ENCODE measurements at regions not wholly inside any gene's neighbourhood (a gene's known extent, or its start where the extent isn't known, plus 50 kb on each side); places are given as distances from the start of the nearest gene placed in this dataset.

DNA sequence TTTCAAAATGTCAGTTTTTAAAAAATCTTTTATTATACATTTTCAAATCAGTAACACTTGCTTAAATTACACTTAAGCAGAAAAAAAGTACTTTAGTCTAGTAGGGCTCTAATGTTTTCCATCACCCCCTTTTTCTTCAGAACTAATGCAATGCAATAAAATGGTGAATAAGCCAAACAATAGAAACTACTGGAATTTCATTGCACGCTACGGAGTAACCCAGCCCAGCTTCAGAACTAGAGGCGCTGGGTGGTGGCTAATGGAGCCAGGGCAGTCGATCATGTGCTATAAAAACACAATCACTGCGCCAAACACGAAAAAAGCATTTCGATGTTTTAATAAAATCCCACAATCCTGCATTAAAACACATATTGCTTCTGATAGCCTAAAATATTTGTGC is 59.9 kb upstream of the ODAD2 start:
- no peaks in the 10 kb centered on the region for H3K9me3 ChIP-seq (replicated peaks; ENCODE audit: control insufficient read depth, insufficient read depth, low read depth, low read length)
- in situ Hi-C loops (cut with MboI) (no loop called here), intact Hi-C loops (cut with micrococcal nuclease) (no loop called here)
- H3K9me1 ChIP-seq (ENCODE audit: control insufficient read depth, insufficient read depth, low read length) = no peaks in the 10 kb centered on the region
- H3K27ac ChIP-seq (ENCODE audit: extremely low read depth, low read depth, low read length) = no peak overlapping the region
- H3K36me3 ChIP-seq (ENCODE audit: control insufficient read depth, insufficient read depth, low read length) = no peaks in the 10 kb centered on the region
- no TSS peak for BruUV-seq (replicated peaks)
- H3K4me1 ChIP-seq (replicated peaks in 1 of 2; ENCODE audit: control insufficient read depth in 2 of 2, insufficient read depth in 2 of 2, low read length in 2 of 2) = no peaks in the 10 kb centered on the region
- H3K79me2 ChIP-seq (ENCODE audit: control insufficient read depth, insufficient read depth, low read length) = no peaks in the 10 kb centered on the region
- FAIRE-seq (no peak), DNase-seq (ENCODE audit: extremely low read depth in 1 of 4, low spot score in 3 of 4) (no peak), ATAC-seq (no peak)
- H4K20me1 ChIP-seq (replicated peaks; ENCODE audit: control insufficient read depth, insufficient read depth, low read length) = no peaks in the 10 kb centered on the region; the same call in 1 of the 2 replicates
- no peak overlapping the region for H3K9ac ChIP-seq (ENCODE audit: insufficient read depth in 1 of 2, low read depth in 2 of 2, low read length in 2 of 2)
- 0% methylated on average over 7 of the region's 7 CpGs for WGBS (ENCODE audit: insufficient coverage, low coverage, missing lambda C conversion rate)
- CTCF ChIA-PET (ENCODE audit: low intra/inter-chr PET ratio) = no interaction called here
- no peak overlapping the region for H3K4me3 ChIP-seq
- H3K4me2 ChIP-seq (ENCODE audit: insufficient read depth, low read length) = no peak overlapping the region
- TF ChIP-seq, protein P1, sequence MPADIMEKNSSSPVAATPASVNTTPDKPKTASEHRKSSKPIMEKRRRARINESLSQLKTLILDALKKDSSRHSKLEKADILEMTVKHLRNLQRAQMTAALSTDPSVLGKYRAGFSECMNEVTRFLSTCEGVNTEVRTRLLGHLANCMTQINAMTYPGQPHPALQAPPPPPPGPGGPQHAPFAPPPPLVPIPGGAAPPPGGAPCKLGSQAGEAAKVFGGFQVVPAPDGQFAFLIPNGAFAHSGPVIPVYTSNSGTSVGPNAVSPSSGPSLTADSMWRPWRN (IDR thresholded peaks at IDR 0.05; ENCODE audit: low read depth) = no peak
- TF ChIP-seq ZNF274 (IDR thresholded peaks at IDR 0.05; ENCODE audit: borderline replicate concordance, low read depth, low read length) (no peak), NFXL1 (CRISPR knock-in tag; IDR thresholded peaks at IDR 0.05) (no peak), FOXM1 (IDR thresholded peaks at IDR 0.05; ENCODE audit: low read depth) (no peak), FOXM1 (CRISPR knock-in tag; IDR thresholded peaks at IDR 0.05; ENCODE audit: low read depth) (no peak)
- no peak overlapping the region for H2AFZ ChIP-seq (ENCODE audit: low read depth, low read length)
- H3K27me3 ChIP-seq (ENCODE audit: control insufficient read depth in 2 of 2, insufficient read depth in 2 of 2, low read length in 2 of 2) = no peaks in the 10 kb centered on the region
- POLR2A ChIA-PET = no interaction called here

DNA sequence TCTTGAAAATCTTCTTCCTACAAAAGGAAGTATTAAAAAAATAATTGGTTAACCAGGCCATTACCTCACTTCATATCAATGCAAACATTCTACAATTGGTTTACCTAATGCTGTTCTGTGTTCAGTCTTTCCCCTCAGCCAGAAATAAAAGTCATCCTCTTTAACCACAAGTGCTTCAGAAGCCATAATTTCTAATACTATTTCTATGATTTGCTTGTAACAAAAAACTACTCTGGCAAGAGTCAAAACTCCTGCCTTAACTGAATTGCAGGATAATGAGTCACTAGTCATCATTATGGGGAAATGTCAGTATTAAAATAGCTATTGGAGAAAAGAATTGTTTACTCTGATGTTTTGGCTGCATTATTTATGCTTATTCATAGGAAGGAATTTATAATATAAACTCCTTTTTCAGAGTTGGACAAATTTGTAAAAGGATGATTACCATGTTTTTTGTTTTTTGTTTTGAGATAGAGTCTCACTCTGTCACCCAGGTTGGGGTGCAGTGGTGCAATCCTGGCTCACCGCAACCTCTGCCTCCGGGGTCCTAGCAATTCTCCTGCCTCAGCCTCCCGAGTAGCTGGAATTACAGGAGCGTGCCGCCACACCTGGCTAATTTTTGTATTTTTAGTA is 55.5 kb upstream of the ODAD2 start:
- ATAC-seq (no peak), DNase-seq (ENCODE audit: extremely low read depth in 1 of 4, low spot score in 3 of 4) (no peak), FAIRE-seq (no peak)
- no peaks in the 10 kb centered on the region for H3K36me3 ChIP-seq (ENCODE audit: control insufficient read depth, insufficient read depth, low read length)
- ChIA-PET CTCF (ENCODE audit: low intra/inter-chr PET ratio) (no interaction called here), POLR2A (interaction anchor here (0.6 to 1.1 kb wide), 2 partner anchors 37 to 97 kb away, joined by 3 read pairs; no protein-coding TSS in a partner anchor)
- no peak overlapping the region for H3K27ac ChIP-seq (ENCODE audit: extremely low read depth, low read depth, low read length)
- no peaks in the 10 kb centered on the region for H3K27me3 ChIP-seq (ENCODE audit: control insufficient read depth in 2 of 2, insufficient read depth in 2 of 2, low read length in 2 of 2)
- no peak overlapping the region for H3K4me3 ChIP-seq
- no peak overlapping the region for H3K9ac ChIP-seq (ENCODE audit: insufficient read depth in 1 of 2, low read depth in 2 of 2, low read length in 2 of 2)
- no peak overlapping the region for H2AFZ ChIP-seq (ENCODE audit: low read depth, low read length)
- 3% methylated on average over 5 of the region's 5 CpGs for WGBS (ENCODE audit: insufficient coverage, low coverage, missing lambda C conversion rate)
- no peaks in the 10 kb centered on the region for H3K4me1 ChIP-seq (replicated peaks in 1 of 2; ENCODE audit: control insufficient read depth in 2 of 2, insufficient read depth in 2 of 2, low read length in 2 of 2)
- H3K9me3 ChIP-seq (replicated peaks; ENCODE audit: control insufficient read depth, insufficient read depth, low read depth, low read length) = no peaks in the 10 kb centered on the region
- no peak overlapping the region for H3K4me2 ChIP-seq (ENCODE audit: insufficient read depth, low read length)
- no peaks in the 10 kb centered on the region for H3K79me2 ChIP-seq (ENCODE audit: control insufficient read depth, insufficient read depth, low read length)
- in situ Hi-C loops (cut with MboI) (no loop called here), intact Hi-C loops (cut with micrococcal nuclease) (no loop called here)
- no peaks in the 10 kb centered on the region for H3K9me1 ChIP-seq (ENCODE audit: control insufficient read depth, insufficient read depth, low read length)
- no peaks in the 10 kb centered on the region; the same call in 1 of the 2 replicates for H4K20me1 ChIP-seq (replicated peaks; ENCODE audit: control insufficient read depth, insufficient read depth, low read length)
- no TSS peak for BruUV-seq (replicated peaks)
- TF ChIP-seq ZNF12 (CRISPR knock-in tag; IDR thresholded peaks at IDR 0.05) = no peak
- TF ChIP-seq, protein P2, sequence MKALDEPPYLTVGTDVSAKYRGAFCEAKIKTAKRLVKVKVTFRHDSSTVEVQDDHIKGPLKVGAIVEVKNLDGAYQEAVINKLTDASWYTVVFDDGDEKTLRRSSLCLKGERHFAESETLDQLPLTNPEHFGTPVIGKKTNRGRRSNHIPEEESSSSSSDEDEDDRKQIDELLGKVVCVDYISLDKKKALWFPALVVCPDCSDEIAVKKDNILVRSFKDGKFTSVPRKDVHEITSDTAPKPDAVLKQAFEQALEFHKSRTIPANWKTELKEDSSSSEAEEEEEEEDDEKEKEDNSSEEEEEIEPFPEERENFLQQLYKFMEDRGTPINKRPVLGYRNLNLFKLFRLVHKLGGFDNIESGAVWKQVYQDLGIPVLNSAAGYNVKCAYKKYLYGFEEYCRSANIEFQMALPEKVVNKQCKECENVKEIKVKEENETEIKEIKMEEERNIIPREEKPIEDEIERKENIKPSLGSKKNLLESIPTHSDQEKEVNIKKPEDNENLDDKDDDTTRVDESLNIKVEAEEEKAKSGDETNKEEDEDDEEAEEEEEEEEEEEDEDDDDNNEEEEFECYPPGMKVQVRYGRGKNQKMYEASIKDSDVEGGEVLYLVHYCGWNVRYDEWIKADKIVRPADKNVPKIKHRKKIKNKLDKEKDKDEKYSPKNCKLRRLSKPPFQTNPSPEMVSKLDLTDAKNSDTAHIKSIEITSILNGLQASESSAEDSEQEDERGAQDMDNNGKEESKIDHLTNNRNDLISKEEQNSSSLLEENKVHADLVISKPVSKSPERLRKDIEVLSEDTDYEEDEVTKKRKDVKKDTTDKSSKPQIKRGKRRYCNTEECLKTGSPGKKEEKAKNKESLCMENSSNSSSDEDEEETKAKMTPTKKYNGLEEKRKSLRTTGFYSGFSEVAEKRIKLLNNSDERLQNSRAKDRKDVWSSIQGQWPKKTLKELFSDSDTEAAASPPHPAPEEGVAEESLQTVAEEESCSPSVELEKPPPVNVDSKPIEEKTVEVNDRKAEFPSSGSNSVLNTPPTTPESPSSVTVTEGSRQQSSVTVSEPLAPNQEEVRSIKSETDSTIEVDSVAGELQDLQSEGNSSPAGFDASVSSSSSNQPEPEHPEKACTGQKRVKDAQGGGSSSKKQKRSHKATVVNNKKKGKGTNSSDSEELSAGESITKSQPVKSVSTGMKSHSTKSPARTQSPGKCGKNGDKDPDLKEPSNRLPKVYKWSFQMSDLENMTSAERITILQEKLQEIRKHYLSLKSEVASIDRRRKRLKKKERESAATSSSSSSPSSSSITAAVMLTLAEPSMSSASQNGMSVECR (CRISPR knock-in tag; IDR thresholded peaks at IDR 0.05) = no peak
- no peak for TF ChIP-seq HLTF (IDR thresholded peaks at IDR 0.05)
- TF ChIP-seq, protein P3, sequence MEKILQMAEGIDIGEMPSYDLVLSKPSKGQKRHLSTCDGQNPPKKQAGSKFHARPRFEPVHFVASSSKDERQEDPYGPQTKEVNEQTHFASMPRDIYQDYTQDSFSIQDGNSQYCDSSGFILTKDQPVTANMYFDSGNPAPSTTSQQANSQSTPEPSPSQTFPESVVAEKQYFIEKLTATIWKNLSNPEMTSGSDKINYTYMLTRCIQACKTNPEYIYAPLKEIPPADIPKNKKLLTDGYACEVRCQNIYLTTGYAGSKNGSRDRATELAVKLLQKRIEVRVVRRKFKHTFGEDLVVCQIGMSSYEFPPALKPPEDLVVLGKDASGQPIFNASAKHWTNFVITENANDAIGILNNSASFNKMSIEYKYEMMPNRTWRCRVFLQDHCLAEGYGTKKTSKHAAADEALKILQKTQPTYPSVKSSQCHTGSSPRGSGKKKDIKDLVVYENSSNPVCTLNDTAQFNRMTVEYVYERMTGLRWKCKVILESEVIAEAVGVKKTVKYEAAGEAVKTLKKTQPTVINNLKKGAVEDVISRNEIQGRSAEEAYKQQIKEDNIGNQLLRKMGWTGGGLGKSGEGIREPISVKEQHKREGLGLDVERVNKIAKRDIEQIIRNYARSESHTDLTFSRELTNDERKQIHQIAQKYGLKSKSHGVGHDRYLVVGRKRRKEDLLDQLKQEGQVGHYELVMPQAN (IDR thresholded peaks at IDR 0.05; ENCODE audit: borderline replicate concordance) = no peak
- TF ChIP-seq HMG20A (CRISPR knock-in tag; conservative IDR thresholded peaks at IDR 0.05) = no peak
